ENCODE measurements at regions not wholly inside any gene's neighbourhood (a gene's known extent, or its start where the extent isn't known, plus 50 kb on each side); places are given as distances from the start of the nearest gene placed in this dataset.
"Not testable (repeated sequence)": the region's sequence is repeated elsewhere in the genome, so short reads cannot be mapped to it uniquely, and the experiment has no call there.

GRCh38 chr2:6186332-6187151 lies 494.4 kb downstream of the SOX11 start:
- Histone ChIP-seq H3K27ac (peak overlapping the region in 3 of 5 donors; percentile 4 to 52 (median 17)), H3K27me3 (no peaks in the 10 kb centered on the region), H3K36me3 (no peaks in the 10 kb centered on the region), H3K9me3 (no peaks in the 10 kb centered on the region), H3K4me3 (no peak overlapping the region), H3K4me1 (peaks cover 0 to 46% (median 9%) of the 10 kb centered on the region in 4 donors)
- intact Hi-C loops (cut with DNase I; ENCODE audit: low total_unique reads): no loop called here
- WGBS, 5 donors: 58 to 73% (median 68%) methylated on average over 7 of the region's 7 CpGs
- peak; percentile 38 to 65 for DNase-seq
- TF ChIP-seq EP300 (IDR thresholded peaks at IDR 0.05) (no peak), POLR2AphosphoS5 (IDR thresholded peaks at IDR 0.05) (peak in 1 of 3 donors; percentile 83)

- WGBS, 5 donors: 80 to 87% (median 84%) methylated on average over 1 of the region's 1 CpG
- no peaks in the 10 kb centered on the region for H3K36me3 ChIP-seq
- no peak overlapping the region for H3K27ac ChIP-seq
- TF ChIP-seq POLR2AphosphoS5 (IDR thresholded peaks at IDR 0.05) (no peak), EP300 (IDR thresholded peaks at IDR 0.05) (no peak), CTCF (IDR thresholded peaks at IDR 0.05) (no peak), POLR2A (IDR thresholded peaks at IDR 0.05) (no peak)
- intact Hi-C loops (cut with DNase I; ENCODE audit: low total_unique reads): no loop called here
- peaks cover 0 to 16% (median 7%) of the 10 kb centered on the region in 4 donors for H3K9me3 ChIP-seq
- DNase-seq: no peak
- H3K4me3 ChIP-seq: no peak overlapping the region
- H3K4me1 ChIP-seq: peaks cover 0 to 14% (median 4%) of the 10 kb centered on the region in 4 donors
- no peaks in the 10 kb centered on the region for H3K27me3 ChIP-seq
These were observed 504.3 kb downstream of the SOX11 start for GRCh38 chr2:6196449-6196848.

GRCh38 chr2:6198370-6198919 lies 506.3 kb downstream of the SOX11 start:
- H3K27me3 ChIP-seq; H3K4me3 ChIP-seq; H3K27ac ChIP-seq; intact Hi-C loops (cut with DNase I; ENCODE audit: low total_unique reads); DNase-seq; H3K36me3 ChIP-seq: not testable (repeated sequence)
- Histone ChIP-seq H3K9me3 (peaks cover 0 to 16% (median 7%) of the 10 kb centered on the region in 4 donors), H3K4me1 (peaks cover 0 to 14% (median 5%) of the 10 kb centered on the region in 4 donors)
- 90 to 97% (median 95%) methylated on average over 6 of the region's 6 CpGs for WGBS, 5 donors

- Histone ChIP-seq H3K27ac (peak overlapping the region; percentile 56 to 88 (median 82)), H3K27me3 (no peaks in the 10 kb centered on the region), H3K9me3 (peaks cover 0 to 14% (median 3%) of the 10 kb centered on the region in 4 donors), H3K4me3 (no peak overlapping the region), H3K4me1 (peaks cover 4 to 16% (median 10%) of the 10 kb centered on the region in 4 donors), H3K36me3 (no peaks in the 10 kb centered on the region)
- intact Hi-C loops (cut with DNase I; ENCODE audit: low total_unique reads): no loop called here
- 24 to 51% (median 40%) methylated on average over 5 of the region's 5 CpGs for WGBS, 5 donors
- no peak for DNase-seq
- TF ChIP-seq POLR2AphosphoS5 (IDR thresholded peaks at IDR 0.05) (no peak), CTCF (IDR thresholded peaks at IDR 0.05) (no peak), POLR2A (IDR thresholded peaks at IDR 0.05) (no peak), EP300 (IDR thresholded peaks at IDR 0.05) (no peak)
These were observed 510.6 kb downstream of the SOX11 start for GRCh38 chr2:6202756-6203155.

GRCh38 chr2:6203291-6203959 lies 511.2 kb downstream of the SOX11 start:
- WGBS, 5 donors: 25 to 68% (median 46%) methylated on average over 5 of the region's 5 CpGs
- TF ChIP-seq POLR2AphosphoS5 (IDR thresholded peaks at IDR 0.05) (peak in 2 of 3 donors; percentile 42 to 44), POLR2A (IDR thresholded peaks at IDR 0.05) (no peak), EP300 (IDR thresholded peaks at IDR 0.05) (no peak), CTCF (IDR thresholded peaks at IDR 0.05) (no peak)
- Histone ChIP-seq H3K4me1 (peaks cover 4 to 16% (median 10%) of the 10 kb centered on the region in 4 donors), H3K36me3 (no peaks in the 10 kb centered on the region), H3K9me3 (peaks cover 0 to 11% (median under 1%) of the 10 kb centered on the region in 4 donors), H3K27ac (peak overlapping the region; percentile 56 to 88 (median 82)), H3K4me3 (no peak overlapping the region), H3K27me3 (no peaks in the 10 kb centered on the region)
- intact Hi-C loops (cut with DNase I; ENCODE audit: low total_unique reads): no loop called here
- peak in 1 of 2 donors; percentile 51 for DNase-seq
